GM19438 (cell line): ENCODE measurements at regions not wholly inside any gene's neighbourhood (a gene's known extent, or its start where the extent isn't known, plus 50 kb on each side); places are given as distances from the start of the nearest gene placed in this dataset.

Experiments
- ATAC-seq: cut with Tn5 transposase; IDR thresholded peaks from one replicate; pipeline ENCODE4 v1.9.1; 2021; ENCODE audit warnings: low read depth; ENCODE audit not compliant: unreplicated experiment

GRCh38 chr1:177849130-177849529 lies 120.7 kb downstream of the SEC16B start:
- ATAC-seq, result peak; percentile 17

GRCh38 chr1:177848577-177848976 lies 121.3 kb downstream of the SEC16B start:
- ATAC-seq, result no peak

GRCh38 chr1:177847843-177848242 lies 122.0 kb downstream of the SEC16B start:
- no peak for ATAC-seq

- ATAC-seq, result no peak
Observed at GRCh38 chr1:177838907-177839485, 130.9 kb downstream of the SEC16B start.

- ATAC-seq, result no peak
Observed at GRCh38 chr1:177833631-177834030, 136.2 kb downstream of the SEC16B start.

- no peak for ATAC-seq
Observed at GRCh38 chr1:177830531-177831135, 139.2 kb downstream of the SEC16B start.

GRCh38 chr1:177825276-177825901 lies 144.5 kb downstream of the SEC16B start:
- ATAC-seq, result peak; percentile 60

- ATAC-seq, result peak; percentile 57
Observed at GRCh38 chr1:177824508-177824982, 145.3 kb downstream of the SEC16B start.

GRCh38 chr1:177820213-177820612 lies 149.6 kb downstream of the SEC16B start:
- no peak for ATAC-seq

- peak; percentile 98 for ATAC-seq
Observed at GRCh38 chr1:177817937-177818875, 151.7 kb downstream of the SEC16B start.

GRCh38 chr1:177812650-177813049 lies 157.2 kb downstream of the SEC16B start:
- no peak for ATAC-seq

GRCh38 chr1:177812144-177812543 lies 157.7 kb downstream of the SEC16B start:
- no peak for ATAC-seq

- no peak for ATAC-seq
Observed at GRCh38 chr1:177811429-177811828, 158.4 kb downstream of the SEC16B start.

GRCh38 chr1:177809819-177810218 lies 160.0 kb downstream of the SEC16B start:
- peak; percentile 77 for ATAC-seq

- no peak for ATAC-seq
Observed at GRCh38 chr1:177802304-177802703, 167.6 kb downstream of the SEC16B start.

GRCh38 chr1:177801790-177802189 lies 168.1 kb downstream of the SEC16B start:
- no peak for ATAC-seq

GRCh38 chr1:177800400-177801088 lies 169.3 kb downstream of the SEC16B start:
- ATAC-seq, result peak; percentile 68

- ATAC-seq, result no peak
Observed at GRCh38 chr1:177799746-177800145, 170.1 kb downstream of the SEC16B start.

- ATAC-seq, result no peak
Observed at GRCh38 chr1:177798614-177799013, 171.2 kb downstream of the SEC16B start.

GRCh38 chr1:177796561-177796960 lies 173.3 kb downstream of the SEC16B start:
- no peak for ATAC-seq
